ENCODE measurements at regions not wholly inside any gene's neighbourhood (a gene's known extent, or its start where the extent isn't known, plus 50 kb on each side); places are given as distances from the start of the nearest gene placed in this dataset.
"Not testable (repeated sequence)": the region's sequence is repeated elsewhere in the genome, so short reads cannot be mapped to it uniquely, and the experiment has no call there.

DNA sequence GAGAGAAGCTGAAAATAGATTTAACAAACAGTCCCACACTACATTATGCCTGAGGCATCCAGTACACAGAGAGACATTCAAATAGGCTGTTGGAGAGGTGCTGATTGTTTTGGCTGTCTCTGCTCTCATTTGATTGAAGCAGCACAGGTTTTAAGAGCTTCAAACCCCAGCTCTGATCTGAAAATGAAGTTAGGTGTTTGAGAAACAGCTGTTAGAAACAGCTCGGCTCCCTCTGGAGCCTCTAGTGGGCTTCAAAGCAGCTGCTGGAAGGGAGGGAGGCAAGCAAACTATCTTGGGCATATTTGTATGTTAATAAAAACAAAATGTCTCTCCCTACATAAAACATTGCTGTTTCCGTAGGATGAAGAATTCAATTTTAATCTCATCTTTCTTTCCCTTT, 607.3 kb upstream of the GOT2 start:
- H3K4me3 ChIP-seq (ENCODE audit: control insufficient read depth, low read depth, low read length) = no peak overlapping the region
- no peak for TF ChIP-seq CTCF (conservative IDR thresholded peaks at IDR 0.05; ENCODE audit: control insufficient read depth, insufficient read depth, low read depth, low read length)
- DNase-seq (ENCODE audit: low read depth) = no peak

DNA sequence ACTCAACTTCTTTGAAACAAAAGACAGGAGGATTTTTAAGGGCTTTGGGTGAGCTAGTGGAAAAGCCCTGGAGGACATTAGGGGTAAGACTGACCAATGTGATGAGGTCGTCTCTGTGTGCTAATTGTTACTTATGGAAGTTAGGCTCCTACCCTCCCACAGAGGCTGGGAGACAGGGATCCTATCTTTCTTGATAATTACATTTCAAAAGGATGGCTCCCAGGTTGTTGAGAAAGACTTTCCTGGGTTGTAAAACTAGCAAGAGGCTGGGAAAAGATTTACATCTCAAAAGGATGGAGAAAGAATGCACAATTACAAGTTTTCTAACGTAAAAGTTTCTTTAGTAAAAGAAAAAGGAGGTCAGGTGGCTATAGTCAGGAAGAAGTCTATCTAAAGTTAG, 605.8 kb upstream of the GOT2 start:
- H3K4me3 ChIP-seq (ENCODE audit: control insufficient read depth, low read depth, low read length) = no peak overlapping the region
- DNase-seq (ENCODE audit: low read depth) = no peak
- no peak for TF ChIP-seq CTCF (conservative IDR thresholded peaks at IDR 0.05; ENCODE audit: control insufficient read depth, insufficient read depth, low read depth, low read length)

GRCh38 chr16:59336136-59336695, 602.1 kb upstream of the GOT2 start:
- no peak for DNase-seq (ENCODE audit: low read depth)
- no peak for TF ChIP-seq CTCF (conservative IDR thresholded peaks at IDR 0.05; ENCODE audit: control insufficient read depth, insufficient read depth, low read depth, low read length)
- H3K4me3 ChIP-seq (ENCODE audit: control insufficient read depth, low read depth, low read length) = no peak overlapping the region

DNA sequence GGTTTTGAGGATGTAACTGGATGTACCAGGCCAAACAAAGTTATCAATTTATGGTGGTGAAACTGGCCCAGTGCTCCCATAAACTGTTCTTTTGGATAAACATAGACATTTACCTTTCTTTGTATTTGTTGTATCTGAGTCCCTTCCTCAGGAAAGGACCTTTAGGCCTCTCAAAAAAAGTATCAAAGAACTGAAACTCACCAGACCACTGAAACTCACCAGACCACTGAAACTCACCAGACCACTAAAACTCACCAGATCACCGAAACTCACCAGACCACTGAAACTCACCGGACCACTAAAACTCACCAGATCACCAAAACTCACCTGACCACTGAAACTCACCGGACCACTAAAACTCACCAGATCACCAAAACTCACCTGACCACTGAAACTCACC, 597.6 kb upstream of the GOT2 start:
- not testable (repeated sequence) for H3K4me3 ChIP-seq (ENCODE audit: control insufficient read depth, low read depth, low read length); DNase-seq (ENCODE audit: low read depth)

DNA sequence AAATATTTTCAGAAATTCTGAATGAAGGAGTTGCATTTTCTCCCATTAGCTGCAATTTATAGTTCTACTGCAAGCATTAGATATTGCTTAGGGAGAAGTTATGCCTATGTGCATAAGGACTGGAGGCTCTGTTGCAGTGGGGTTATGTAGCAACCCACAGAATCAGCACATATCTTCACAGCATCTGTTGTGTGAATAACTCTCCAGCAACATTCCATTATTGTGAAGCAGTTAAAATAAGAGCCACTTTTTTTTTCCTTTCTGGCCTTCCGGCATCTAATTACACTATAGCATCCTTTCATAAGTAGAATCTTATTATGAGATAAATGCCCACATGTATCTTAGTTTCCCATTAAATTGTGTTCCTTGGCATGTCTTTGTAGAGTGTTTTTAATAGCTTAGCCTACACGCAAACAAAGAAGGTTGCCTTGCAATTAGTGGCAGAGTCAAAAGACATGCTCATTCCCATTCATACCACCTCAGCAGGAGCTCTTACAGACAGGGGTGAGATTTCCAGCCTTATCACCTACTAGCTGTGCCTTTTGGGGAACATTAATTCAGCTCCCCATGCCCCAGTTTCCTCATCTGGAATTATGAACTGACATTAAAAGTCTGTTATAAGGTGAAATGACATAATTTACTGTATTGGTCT, 596.0 kb upstream of the GOT2 start:
- no peak for DNase-seq (ENCODE audit: low read depth)
- H3K4me3 ChIP-seq (ENCODE audit: control insufficient read depth, low read depth, low read length) = no peak overlapping the region
- no peak for TF ChIP-seq CTCF (conservative IDR thresholded peaks at IDR 0.05; ENCODE audit: control insufficient read depth, insufficient read depth, low read depth, low read length)

DNA sequence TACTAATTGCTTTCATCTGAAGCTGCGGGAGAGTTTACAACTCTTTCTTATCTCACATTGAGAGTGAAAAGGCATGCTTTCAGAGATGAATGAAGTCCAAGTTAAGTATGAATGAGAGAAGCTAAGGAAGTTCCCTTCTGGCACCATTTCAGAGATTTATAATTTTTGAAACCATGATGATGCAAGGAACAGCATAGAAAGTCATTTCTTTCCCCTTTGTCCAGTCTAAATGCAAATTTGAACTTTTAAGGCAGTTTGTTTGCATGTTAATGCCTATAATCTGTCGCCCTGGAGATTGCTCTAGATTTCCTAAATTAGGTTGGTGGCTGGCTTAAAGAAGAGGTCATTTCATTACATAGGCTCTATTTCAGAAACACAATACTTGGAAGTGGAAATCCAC, 594.8 kb upstream of the GOT2 start:
- no peak for TF ChIP-seq CTCF (conservative IDR thresholded peaks at IDR 0.05; ENCODE audit: control insufficient read depth, insufficient read depth, low read depth, low read length)
- no peak overlapping the region for H3K4me3 ChIP-seq (ENCODE audit: control insufficient read depth, low read depth, low read length)
- no peak for DNase-seq (ENCODE audit: low read depth)

DNA sequence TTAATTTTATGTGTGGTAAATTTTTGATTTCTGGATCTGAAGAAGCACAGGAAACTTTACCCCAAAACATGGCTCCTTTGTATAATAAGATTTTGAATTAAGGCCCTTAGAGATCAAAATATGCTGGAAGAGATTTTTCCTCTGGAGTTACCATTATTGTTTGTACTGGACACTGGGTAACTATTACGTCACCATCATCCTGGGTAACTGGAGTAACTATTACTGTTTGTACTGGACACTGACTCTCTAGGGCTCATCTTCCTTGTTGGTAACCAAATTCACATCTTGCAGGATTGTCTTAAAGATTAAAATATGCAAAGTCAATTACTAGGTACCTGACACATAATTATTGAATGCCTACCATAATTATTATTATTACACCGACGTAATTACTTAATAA, 593.8 kb upstream of the GOT2 start:
- no peak for DNase-seq (ENCODE audit: low read depth)
- no peak overlapping the region for H3K4me3 ChIP-seq (ENCODE audit: control insufficient read depth, low read depth, low read length)
- no peak for TF ChIP-seq CTCF (conservative IDR thresholded peaks at IDR 0.05; ENCODE audit: control insufficient read depth, insufficient read depth, low read depth, low read length)
